Esophagus muscularis mucosa (tissue), 4 donors: ENCODE measurements at regions not wholly inside any gene's neighbourhood (a gene's known extent, or its start where the extent isn't known, plus 50 kb on each side); places are given as distances from the start of the nearest gene placed in this dataset.
"Not testable (repeated sequence)": the region's sequence is repeated elsewhere in the genome, so short reads cannot be mapped to it uniquely, and the experiment has no call there.

Experiments used
- DNase-seq: peaks from one replicate; pipeline ENCODE4 v3.0.0-alpha.2; 2017; ENCODE audit errors: extremely low spot score
- H3K27ac ChIP-seq, 4 donors: fragments of 200-600 bp; sonication (generic); replicated peaks in 1 of 4; 1 replicate in 3 of 4; 2 replicates in 1 of 4; pipeline ENCODE4 v1.5.1; 2016 to 2019; ENCODE audit warnings: mild to moderate bottlenecking in 1 of 4
- H3K27me3 ChIP-seq, 4 donors: fragments of 200-600 bp; sonication (generic); one replicate each; pipeline versions ENCODE4 v1.5.1 to v1.6.0; 2016 to 2019
- H3K36me3 ChIP-seq, 4 donors: fragments of 200-600 bp; sonication (generic); one replicate each; pipeline ENCODE4 v1.5.1; 2016 to 2019
- H3K4me1 ChIP-seq, 4 donors: fragments of 200-600 bp; sonication (generic); one replicate each; pipeline ENCODE4 v1.5.1; 2016 to 2019
- H3K4me3 ChIP-seq, 4 donors: fragments of 200-600 bp; sonication (generic); 1 replicate in 2 of 4; 2 replicates in 2 of 4; pipeline ENCODE4 v1.5.1; 2016 to 2019; ENCODE audit warnings: mild to moderate bottlenecking in 4 of 4, moderate library complexity in 1 of 4
- H3K9me3 ChIP-seq, 4 donors: fragments of 200-600 bp; sonication (generic); 1 replicate in 3 of 4; 2 replicates in 1 of 4; pipeline ENCODE4 v1.5.1; 2016 to 2019
- EP300 ChIP-seq: sonication (generic); formaldehyde crosslinking; IDR thresholded peaks from one replicate; pipeline ENCODE4 v1.6.1; 2017; ENCODE audit warnings: antibody characterized with exemption
- POLR2A ChIP-seq: fragments of 450-650 bp; IDR thresholded peaks from one replicate; pipeline ENCODE4 v1.6.1; 2017; ENCODE audit warnings: antibody characterized with exemption, moderate library complexity, mild to moderate bottlenecking, low read depth
- POLR2AphosphoS5 ChIP-seq, 2 donors: sonication (generic); formaldehyde crosslinking; IDR thresholded peaks; one replicate each; pipeline ENCODE4 v1.6.1; 2017; ENCODE audit warnings: antibody characterized with exemption in 2 of 2
- WGBS: methylation state at CpG from one replicate; pipeline ENCODE4 v1.1.5; 2018; 5-methylcytosine and 5-hydroxymethylcytosine counted together
- intact Hi-C: fragments of 100-400 bp; cut with DNase I; formaldehyde crosslinking; loops from one replicate; pipeline ENCODE4 v1.15.1; 2023
- TF ChIP-seq, protein P1 (sequence below), 3 experiments: fragments of 200-600 bp in 2 of 3; fragments of 450-650 bp in 1 of 3; sonication (generic) in 2 of 3; IDR thresholded peaks; one replicate each; pipeline ENCODE4 v1.5.1; 2017 to 2019; ENCODE audit warnings: antibody characterized with exemption in 3 of 3, mild to moderate bottlenecking in 2 of 3, moderate library complexity in 1 of 3

GRCh38 chr2:131646669-131647297 lies 119.1 kb downstream of the CCDC74A start:
- no peak for DNase-seq
- H3K4me3 ChIP-seq: peak overlapping the region; percentile 22 to 33 (median 28)

DNA sequence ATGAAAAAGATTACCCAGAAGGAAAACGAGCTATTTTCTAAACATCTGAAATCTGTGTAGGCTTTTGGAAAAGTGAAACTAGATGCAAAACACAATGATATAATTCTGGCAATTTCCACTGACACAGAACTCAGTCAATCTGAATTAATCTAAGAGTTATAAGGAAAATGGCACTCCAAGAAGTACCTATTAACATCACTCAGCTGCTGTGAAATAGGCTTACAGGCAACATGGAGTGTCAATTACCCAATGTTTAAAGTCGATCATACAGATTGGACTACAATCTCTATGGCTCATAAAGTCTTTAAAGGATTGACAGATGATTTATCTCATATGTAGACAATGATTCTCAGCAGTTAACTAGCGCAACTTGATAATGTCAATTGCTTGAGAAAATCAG lies 120.9 kb downstream of the CCDC74A start:
- 78% methylated on average over 3 of the region's 3 CpGs for WGBS
- intact Hi-C loops, H3K4me3 ChIP-seq, H3K9me3 ChIP-seq, H3K27ac ChIP-seq, H3K36me3 ChIP-seq, DNase-seq: not testable (repeated sequence)
- H3K27me3 ChIP-seq: peaks cover 0 to 33% (median 3%) of the 10 kb centered on the region in 4 donors
- peaks cover 0 to 10% (median 2%) of the 10 kb centered on the region in 4 donors for H3K4me1 ChIP-seq

More at GRCh38 chr2:131646669-131647297, 119.1 kb downstream of the CCDC74A start:
- WGBS: 35% methylated on average over 36 of the region's 47 CpGs
- H3K4me1 ChIP-seq: peaks cover 0 to 10% (median 2%) of the 10 kb centered on the region in 4 donors
- H3K9me3 ChIP-seq: no peaks in the 10 kb centered on the region
- peaks cover 0 to 33% (median 3%) of the 10 kb centered on the region in 4 donors for H3K27me3 ChIP-seq
- no peak overlapping the region for H3K27ac ChIP-seq
- H3K36me3 ChIP-seq: no peaks in the 10 kb centered on the region
- TF ChIP-seq, protein P1, sequence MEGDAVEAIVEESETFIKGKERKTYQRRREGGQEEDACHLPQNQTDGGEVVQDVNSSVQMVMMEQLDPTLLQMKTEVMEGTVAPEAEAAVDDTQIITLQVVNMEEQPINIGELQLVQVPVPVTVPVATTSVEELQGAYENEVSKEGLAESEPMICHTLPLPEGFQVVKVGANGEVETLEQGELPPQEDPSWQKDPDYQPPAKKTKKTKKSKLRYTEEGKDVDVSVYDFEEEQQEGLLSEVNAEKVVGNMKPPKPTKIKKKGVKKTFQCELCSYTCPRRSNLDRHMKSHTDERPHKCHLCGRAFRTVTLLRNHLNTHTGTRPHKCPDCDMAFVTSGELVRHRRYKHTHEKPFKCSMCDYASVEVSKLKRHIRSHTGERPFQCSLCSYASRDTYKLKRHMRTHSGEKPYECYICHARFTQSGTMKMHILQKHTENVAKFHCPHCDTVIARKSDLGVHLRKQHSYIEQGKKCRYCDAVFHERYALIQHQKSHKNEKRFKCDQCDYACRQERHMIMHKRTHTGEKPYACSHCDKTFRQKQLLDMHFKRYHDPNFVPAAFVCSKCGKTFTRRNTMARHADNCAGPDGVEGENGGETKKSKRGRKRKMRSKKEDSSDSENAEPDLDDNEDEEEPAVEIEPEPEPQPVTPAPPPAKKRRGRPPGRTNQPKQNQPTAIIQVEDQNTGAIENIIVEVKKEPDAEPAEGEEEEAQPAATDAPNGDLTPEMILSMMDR (IDR thresholded peaks at IDR 0.05): no peak
- TF ChIP-seq POLR2A (no peak), POLR2AphosphoS5 (IDR thresholded peaks at IDR 0.05) (no peak), EP300 (no peak)
- intact Hi-C loops: no loop called here

- DNase-seq, H3K9me3 ChIP-seq, intact Hi-C loops, H3K27ac ChIP-seq, H3K4me3 ChIP-seq, H3K4me1 ChIP-seq, H3K36me3 ChIP-seq: not testable (repeated sequence)
- WGBS: 84% methylated on average over 3 of the region's 3 CpGs
- peaks cover 0 to 17% (median 0%) of the 10 kb centered on the region in 4 donors for H3K27me3 ChIP-seq
Observed at GRCh38 chr2:131652246-131652645, 124.6 kb downstream of the CCDC74A start.

DNA sequence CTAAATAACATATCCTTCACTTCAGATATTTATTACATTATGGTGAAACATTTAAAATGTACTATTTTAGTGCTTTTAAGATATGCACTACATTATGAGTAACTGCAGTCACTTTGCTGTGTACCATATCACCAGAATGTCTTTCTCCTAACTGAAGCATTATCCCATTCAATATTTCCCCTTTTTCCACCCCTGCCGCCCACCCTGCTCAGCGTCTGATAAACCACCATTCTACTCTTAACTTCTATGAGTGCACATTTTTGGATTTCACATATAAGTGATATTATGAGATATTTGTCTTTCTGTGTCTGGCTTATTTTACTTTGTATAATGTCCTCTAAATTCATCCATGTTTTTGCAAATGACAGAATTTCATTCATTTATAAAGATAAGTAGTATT lies 126.4 kb downstream of the CCDC74A start:
- H3K27me3 ChIP-seq, H3K36me3 ChIP-seq, H3K27ac ChIP-seq, H3K4me3 ChIP-seq, H3K9me3 ChIP-seq, intact Hi-C loops, DNase-seq, H3K4me1 ChIP-seq: not testable (repeated sequence)
- 84% methylated on average over 2 of the region's 2 CpGs for WGBS

DNA sequence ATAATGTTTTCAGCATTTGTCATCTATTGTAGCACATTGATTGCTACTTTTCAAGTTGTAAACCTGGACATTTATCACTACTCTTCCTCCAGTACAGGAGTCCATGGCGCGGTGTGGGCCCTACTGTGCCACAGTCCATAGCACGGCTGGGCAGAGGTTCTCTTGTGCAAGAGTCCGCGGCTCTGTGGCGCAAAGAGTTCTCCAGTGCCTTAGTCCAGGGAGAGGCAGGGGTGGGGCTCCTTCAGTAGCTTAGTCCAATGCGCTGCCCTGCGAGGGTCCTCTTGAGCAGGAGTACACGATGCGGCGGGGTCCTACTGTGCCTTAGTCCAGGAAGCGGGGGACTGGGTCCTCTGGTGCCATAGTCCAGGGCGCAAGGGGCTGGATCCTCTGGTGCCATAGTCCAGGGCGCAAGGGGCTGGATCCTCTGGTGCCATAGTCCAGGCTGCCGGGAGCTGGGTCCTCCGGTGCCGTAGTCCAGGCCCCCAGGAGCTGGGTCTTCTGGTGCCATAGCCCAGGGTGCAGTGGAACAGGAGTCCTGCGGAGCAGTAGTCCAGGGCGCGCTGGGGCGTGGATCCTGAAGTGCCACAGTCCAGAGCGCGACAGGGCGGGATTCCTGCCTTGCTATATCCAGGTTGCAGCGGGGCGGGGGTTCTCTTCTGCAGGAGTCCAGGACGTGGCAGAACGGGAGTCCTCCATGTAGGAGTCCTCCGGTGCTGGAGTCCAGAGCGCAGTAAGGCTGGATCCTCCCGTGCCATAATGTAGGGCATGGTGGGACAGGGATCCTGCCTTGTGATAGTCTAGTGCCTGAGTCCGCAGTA lies 129.3 kb downstream of the CCDC74A start:
- intact Hi-C loops: no loop called here
- 95% methylated on average over 23 of the region's 32 CpGs for WGBS
- no peak for TF ChIP-seq POLR2AphosphoS5 (IDR thresholded peaks at IDR 0.05)
- TF ChIP-seq EP300: no peak
- TF ChIP-seq, protein P1 (IDR thresholded peaks at IDR 0.05): no peak
- TF ChIP-seq POLR2A: no peak
- Histone ChIP-seq H3K4me1 (peaks cover 0 to 10% (median 0%) of the 10 kb centered on the region in 4 donors), H3K9me3 (no peaks in the 10 kb centered on the region), H3K27ac (no peak overlapping the region), H3K4me3 (no peak overlapping the region), H3K27me3 (peaks cover 0 to 6% (median 0%) of the 10 kb centered on the region in 4 donors), H3K36me3 (no peaks in the 10 kb centered on the region)
- DNase-seq: no peak

- Histone ChIP-seq H3K4me1 (peaks cover 0 to 10% (median 0%) of the 10 kb centered on the region in 4 donors), H3K9me3 (no peaks in the 10 kb centered on the region), H3K4me3 (no peak overlapping the region), H3K27me3 (peaks cover 0 to 6% (median 0%) of the 10 kb centered on the region in 4 donors), H3K36me3 (no peaks in the 10 kb centered on the region), H3K27ac (no peak overlapping the region)
- no peak for DNase-seq
- intact Hi-C loops: no loop called here
- WGBS: 97% methylated on average over 43 of the region's 49 CpGs
- no peak for TF ChIP-seq EP300
- TF ChIP-seq POLR2AphosphoS5 (IDR thresholded peaks at IDR 0.05): no peak
Observed at GRCh38 chr2:131657895-131658768, 130.4 kb downstream of the CCDC74A start.
